ENCODE measurements at regions not wholly inside any gene's neighbourhood (a gene's known extent, or its start where the extent isn't known, plus 50 kb on each side); places are given as distances from the start of the nearest gene placed in this dataset.

DNA sequence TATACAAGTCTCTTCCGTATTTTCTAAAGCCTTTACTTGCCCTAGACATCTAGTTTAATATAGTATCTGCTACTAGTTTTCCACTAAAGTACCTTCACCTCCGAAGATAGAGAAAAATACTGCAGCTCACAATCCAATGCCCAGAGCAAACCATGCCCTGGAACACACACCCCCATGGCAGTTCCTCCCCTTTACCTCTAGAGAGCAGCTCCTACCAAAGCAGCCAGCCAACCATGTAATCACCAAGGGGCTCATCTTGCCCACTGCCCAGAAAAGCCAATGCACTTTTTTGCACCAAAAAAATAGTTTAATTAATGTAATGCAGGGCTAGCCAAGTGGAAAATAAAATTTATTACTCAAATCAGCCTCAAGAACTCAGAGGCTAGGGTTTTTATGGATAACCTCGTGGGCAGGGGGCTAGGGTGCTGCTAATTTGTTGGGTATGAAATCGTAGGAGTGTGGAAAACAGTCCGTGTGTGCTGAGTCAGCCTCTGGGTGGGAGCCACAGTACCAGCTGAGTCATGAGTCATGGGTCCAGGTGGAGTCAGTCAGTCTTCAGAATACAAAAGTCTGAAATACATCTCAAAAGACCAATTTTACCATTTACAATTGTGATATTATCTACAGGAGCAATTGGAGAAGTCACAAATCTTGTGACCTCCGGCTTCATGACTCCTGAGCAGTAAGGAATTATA, 120.1 kb upstream of the ACO1 start:
- TF ChIP-seq, protein P1, sequence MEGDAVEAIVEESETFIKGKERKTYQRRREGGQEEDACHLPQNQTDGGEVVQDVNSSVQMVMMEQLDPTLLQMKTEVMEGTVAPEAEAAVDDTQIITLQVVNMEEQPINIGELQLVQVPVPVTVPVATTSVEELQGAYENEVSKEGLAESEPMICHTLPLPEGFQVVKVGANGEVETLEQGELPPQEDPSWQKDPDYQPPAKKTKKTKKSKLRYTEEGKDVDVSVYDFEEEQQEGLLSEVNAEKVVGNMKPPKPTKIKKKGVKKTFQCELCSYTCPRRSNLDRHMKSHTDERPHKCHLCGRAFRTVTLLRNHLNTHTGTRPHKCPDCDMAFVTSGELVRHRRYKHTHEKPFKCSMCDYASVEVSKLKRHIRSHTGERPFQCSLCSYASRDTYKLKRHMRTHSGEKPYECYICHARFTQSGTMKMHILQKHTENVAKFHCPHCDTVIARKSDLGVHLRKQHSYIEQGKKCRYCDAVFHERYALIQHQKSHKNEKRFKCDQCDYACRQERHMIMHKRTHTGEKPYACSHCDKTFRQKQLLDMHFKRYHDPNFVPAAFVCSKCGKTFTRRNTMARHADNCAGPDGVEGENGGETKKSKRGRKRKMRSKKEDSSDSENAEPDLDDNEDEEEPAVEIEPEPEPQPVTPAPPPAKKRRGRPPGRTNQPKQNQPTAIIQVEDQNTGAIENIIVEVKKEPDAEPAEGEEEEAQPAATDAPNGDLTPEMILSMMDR (IDR thresholded peaks at IDR 0.05), result no peak
- H3K27me3 Mint-ChIP-seq (ENCODE audit: low read depth in 2 of 2), result no peaks in the 10 kb centered on the region
- DNase-seq (no peak), ATAC-seq (no peak)
- no peak overlapping the region for H3K4me3 Mint-ChIP-seq
- intact Hi-C loops (cut with micrococcal nuclease), result no loop called here
- Histone ChIP-seq H3K36me3 (ENCODE audit: control insufficient read depth, insufficient read depth, low read length) (no peaks in the 10 kb centered on the region), H3K4me1 (ENCODE audit: control insufficient read depth, insufficient read depth, low read length) (no peaks in the 10 kb centered on the region), H3K4me3 (ENCODE audit: low read length) (no peak overlapping the region), H3K9me3 (ENCODE audit: control insufficient read depth, insufficient read depth, low read length) (no peaks in the 10 kb centered on the region), H3K27ac (ENCODE audit: low read length) (no peak overlapping the region), H3K27me3 (ENCODE audit: control insufficient read depth, insufficient read depth, low read length) (no peaks in the 10 kb centered on the region)
- H3K9me3 Mint-ChIP-seq, result peaks cover 0 to 7% of the 10 kb centered on the region in 2 donors
- H3K4me1 Mint-ChIP-seq, result no peaks in the 10 kb centered on the region
- H3K27ac Mint-ChIP-seq, result no peak overlapping the region
- no peaks in the 10 kb centered on the region for H3K36me3 Mint-ChIP-seq
- WGBS (ENCODE audit: insufficient coverage), result 73% methylated on average over 5 of the region's 6 CpGs

DNA sequence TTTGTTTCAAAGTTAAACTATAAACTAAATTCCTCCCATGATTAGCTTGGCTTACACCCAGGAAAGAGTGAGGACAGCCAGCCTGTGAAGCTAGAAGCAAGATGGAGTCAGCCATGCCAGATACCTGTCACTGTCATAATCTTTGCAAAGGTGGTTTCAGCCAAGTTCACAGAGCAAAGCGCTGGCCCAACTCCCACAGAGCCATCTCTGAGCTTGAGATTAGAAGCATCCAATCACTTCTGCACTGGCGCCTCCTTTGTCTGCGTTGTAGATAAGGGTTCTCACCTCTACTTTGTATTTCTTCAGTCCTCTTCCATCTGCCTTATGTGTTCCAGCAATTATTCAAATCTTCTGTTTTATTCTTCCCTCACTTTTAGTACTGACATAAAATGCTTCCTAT, 119.4 kb upstream of the ACO1 start:
- no peak overlapping the region for H3K4me3 ChIP-seq (ENCODE audit: low read length)
- ATAC-seq (no peak), DNase-seq (no peak)
- H3K27ac ChIP-seq (ENCODE audit: low read length), result no peak overlapping the region
- H3K27me3 Mint-ChIP-seq (ENCODE audit: low read depth in 2 of 2), result no peaks in the 10 kb centered on the region
- intact Hi-C loops (cut with micrococcal nuclease), result no loop called here
- H3K4me3 Mint-ChIP-seq, result no peak overlapping the region
- H3K36me3 Mint-ChIP-seq, result no peaks in the 10 kb centered on the region
- peaks cover 0 to 7% of the 10 kb centered on the region in 2 donors for H3K9me3 Mint-ChIP-seq
- 96% methylated on average over 3 of the region's 3 CpGs for WGBS (ENCODE audit: insufficient coverage)
- H3K27ac Mint-ChIP-seq, result no peak overlapping the region
- H3K4me1 Mint-ChIP-seq, result no peaks in the 10 kb centered on the region
- H3K36me3 ChIP-seq (ENCODE audit: control insufficient read depth, insufficient read depth, low read length), result no peaks in the 10 kb centered on the region
- TF ChIP-seq, protein P1 (IDR thresholded peaks at IDR 0.05), result no peak
- H3K9me3 ChIP-seq (ENCODE audit: control insufficient read depth, insufficient read depth, low read length), result no peaks in the 10 kb centered on the region
- no peaks in the 10 kb centered on the region for H3K27me3 ChIP-seq (ENCODE audit: control insufficient read depth, insufficient read depth, low read length)
- no peaks in the 10 kb centered on the region for H3K4me1 ChIP-seq (ENCODE audit: control insufficient read depth, insufficient read depth, low read length)

DNA sequence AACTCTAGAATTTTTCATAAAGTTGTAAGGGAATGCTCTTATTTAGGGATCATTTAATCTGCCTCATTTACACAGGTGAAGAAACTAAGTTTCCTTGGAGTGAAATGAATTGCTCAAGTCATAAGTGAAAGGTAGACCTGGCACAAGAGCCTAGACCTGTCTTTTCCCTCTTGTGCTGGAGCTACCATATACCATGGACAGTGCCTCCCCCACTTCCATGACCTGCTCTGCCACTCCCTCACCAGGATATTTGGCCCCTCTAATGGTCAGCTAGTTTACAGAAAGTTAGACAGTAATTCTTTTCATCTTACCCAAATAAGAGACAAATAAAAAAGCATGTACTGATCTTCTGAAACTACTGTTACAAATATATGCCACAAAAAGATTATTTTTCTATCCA, 105.5 kb upstream of the ACO1 start:
- Histone ChIP-seq H3K27ac (ENCODE audit: low read length) (no peak overlapping the region), H3K4me1 (ENCODE audit: control insufficient read depth, insufficient read depth, low read length) (no peaks in the 10 kb centered on the region), H3K36me3 (ENCODE audit: control insufficient read depth, insufficient read depth, low read length) (no peaks in the 10 kb centered on the region), H3K4me3 (ENCODE audit: low read length) (no peak overlapping the region), H3K9me3 (ENCODE audit: control insufficient read depth, insufficient read depth, low read length) (no peaks in the 10 kb centered on the region), H3K27me3 (ENCODE audit: control insufficient read depth, insufficient read depth, low read length) (no peaks in the 10 kb centered on the region)
- Mint-ChIP-seq H3K4me3 (no peak overlapping the region), H3K36me3 (no peaks in the 10 kb centered on the region), H3K4me1 (no peaks in the 10 kb centered on the region), H3K9me3 (peaks cover 3 to 5% of the 10 kb centered on the region in 2 donors), H3K27me3 (ENCODE audit: low read depth in 2 of 2) (no peaks in the 10 kb centered on the region), H3K27ac (no peak overlapping the region)
- no peak for ATAC-seq
- TF ChIP-seq, protein P1 (IDR thresholded peaks at IDR 0.05), result no peak
- intact Hi-C loops (cut with micrococcal nuclease), result no loop called here
- no peak for DNase-seq

DNA sequence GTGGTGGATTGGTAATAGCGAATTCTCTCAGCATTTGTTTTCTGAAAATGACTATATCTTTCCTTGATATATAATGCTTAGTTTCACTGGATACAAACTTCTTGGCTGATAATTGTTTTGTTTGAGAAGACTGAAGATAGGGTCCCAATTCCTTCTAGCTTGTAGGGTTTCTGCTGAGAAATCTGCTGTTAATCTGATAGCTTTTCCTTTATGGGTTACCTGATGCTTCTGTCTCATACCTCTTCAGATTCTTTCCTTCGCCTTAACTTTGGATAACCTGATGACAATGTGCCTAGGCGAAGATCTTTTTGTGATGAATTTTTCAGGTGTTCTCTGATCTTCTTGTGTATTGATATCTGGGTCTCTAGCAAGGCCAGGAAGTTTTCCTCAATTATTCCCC, 94.7 kb upstream of the ACO1 start:
- TF ChIP-seq, protein P1 (IDR thresholded peaks at IDR 0.05), result no peak
- H3K36me3 Mint-ChIP-seq, result no peaks in the 10 kb centered on the region
- Histone ChIP-seq H3K27me3 (ENCODE audit: control insufficient read depth, insufficient read depth, low read length) (no peaks in the 10 kb centered on the region), H3K4me3 (ENCODE audit: low read length) (no peak overlapping the region), H3K36me3 (ENCODE audit: control insufficient read depth, insufficient read depth, low read length) (no peaks in the 10 kb centered on the region), H3K9me3 (ENCODE audit: control insufficient read depth, insufficient read depth, low read length) (no peaks in the 10 kb centered on the region), H3K27ac (ENCODE audit: low read length) (no peak overlapping the region), H3K4me1 (ENCODE audit: control insufficient read depth, insufficient read depth, low read length) (no peaks in the 10 kb centered on the region)
- peaks cover 0 to 3% of the 10 kb centered on the region in 2 donors for H3K27me3 Mint-ChIP-seq (ENCODE audit: low read depth in 2 of 2)
- intact Hi-C loops (cut with micrococcal nuclease), result no loop called here
- H3K4me1 Mint-ChIP-seq, result no peaks in the 10 kb centered on the region
- DNase-seq (no peak), ATAC-seq (no peak)
- H3K27ac Mint-ChIP-seq, result no peak overlapping the region
- no peak overlapping the region for H3K4me3 Mint-ChIP-seq
- peaks cover 10 to 11% of the 10 kb centered on the region in 2 donors for H3K9me3 Mint-ChIP-seq
- WGBS (ENCODE audit: insufficient coverage), result 89% methylated on average over 1 of the region's 3 CpGs
